Uterus (tissue), 3 donors: ENCODE measurements at regions not wholly inside any gene's neighbourhood (a gene's known extent, or its start where the extent isn't known, plus 50 kb on each side); places are given as distances from the start of the nearest gene placed in this dataset.

Experiments
- DNase-seq, 2 donors: peaks; one replicate each; pipeline ENCODE4 v3.0.0-alpha.2; 2019 to 2020
- H3K27ac ChIP-seq, 2 donors: fragments of 200-600 bp; sonication (generic); 1 replicate in 1 of 2; 2 replicates in 1 of 2; pipeline ENCODE4 v1.5.1; 2016 to 2018
- H3K27me3 ChIP-seq, 2 donors: fragments of 200-600 bp; sonication (generic); one replicate each; pipeline ENCODE4 v1.5.1; 2018 to 2019; ENCODE audit warnings: control low read depth in 1 of 2
- H3K36me3 ChIP-seq, 2 donors: fragments of 200-600 bp; sonication (generic); one replicate each; pipeline ENCODE4 v1.5.1; 2019; ENCODE audit warnings: control low read depth in 1 of 2
- H3K4me1 ChIP-seq, 2 donors: fragments of 200-600 bp; sonication (generic); one replicate each; pipeline ENCODE4 v1.5.1; 2018 to 2019; ENCODE audit warnings: control low read depth in 1 of 2
- H3K4me3 ChIP-seq, 2 donors: fragments of 200-600 bp; sonication (generic); 1 replicate in 1 of 2; 2 replicates in 1 of 2; pipeline ENCODE4 v1.5.1; 2018 to 2019; ENCODE audit warnings: mild to moderate bottlenecking in 1 of 2
- H3K9me3 ChIP-seq, 2 donors: fragments of 200-600 bp; sonication (generic); one replicate each; pipeline ENCODE4 v1.5.1; 2019; ENCODE audit warnings: control low read depth in 1 of 2
- POLR2A ChIP-seq, 2 donors: fragments of 450-650 bp; IDR thresholded peaks; one replicate each; pipeline ENCODE4 v1.6.1; 2016; ENCODE audit warnings: antibody characterized with exemption in 2 of 2, mild to moderate bottlenecking in 1 of 2, moderate library complexity in 1 of 2
- intact Hi-C: fragments of 100-400 bp; cut with DNase I; formaldehyde crosslinking; loops from one replicate; pipeline ENCODE4 v1.15.1; 2023; ENCODE audit warnings: low total_unique reads
- TF ChIP-seq, protein P1 (sequence below), 4 experiments: fragments of 200-600 bp in 2 of 4; fragments of 450-650 bp in 2 of 4; sonication (generic) in 2 of 4; IDR thresholded peaks; one replicate each; pipeline ENCODE4 v1.5.1; 2016 to 2019; ENCODE audit warnings: antibody characterized with exemption in 4 of 4, mild to moderate bottlenecking in 2 of 4, moderate library complexity in 1 of 4
- donor health status: DM: yes; HTN: yes; CAD: no.

DNA sequence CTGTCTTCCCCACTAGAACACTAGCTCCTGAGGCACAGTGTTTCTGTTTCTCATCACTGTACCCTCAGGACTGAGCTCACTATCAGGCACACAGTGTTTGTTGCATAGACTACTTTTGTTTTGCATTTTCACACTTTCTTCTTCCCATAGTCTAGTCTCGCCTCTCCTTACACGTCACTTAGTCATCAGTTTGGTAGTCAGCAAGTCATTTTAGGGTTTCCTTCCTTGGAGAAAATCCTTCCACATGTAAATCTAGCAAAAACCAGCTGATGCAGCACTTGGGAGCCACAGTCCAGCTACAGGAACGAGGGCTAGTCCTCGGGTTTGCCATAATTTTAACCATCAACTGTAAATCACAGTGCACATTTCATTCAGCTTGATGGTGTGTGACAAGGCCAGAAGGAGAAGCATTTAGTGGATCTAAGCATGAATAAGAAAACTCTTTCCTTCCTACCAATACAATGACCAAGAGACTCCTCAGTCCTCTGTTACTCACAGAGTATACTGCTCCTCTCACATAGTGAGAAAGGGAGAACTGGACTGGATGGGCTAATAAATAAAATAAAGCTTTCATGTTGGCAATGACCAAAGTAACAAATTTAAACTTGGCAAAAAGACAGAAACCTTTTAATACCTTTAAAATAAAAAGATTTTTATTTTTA lies 221.0 kb downstream of the KLF12 start:
- Histone ChIP-seq H3K27me3 (no peaks in the 10 kb centered on the region), H3K4me3 (no peak overlapping the region), H3K4me1 (peaks cover 0 to 7% of the 10 kb centered on the region in 2 donors), H3K9me3 (no peaks in the 10 kb centered on the region), H3K27ac (no peak overlapping the region), H3K36me3 (no peaks in the 10 kb centered on the region)
- intact Hi-C loops: no loop called here
- no peak for DNase-seq
- TF ChIP-seq, protein P1, sequence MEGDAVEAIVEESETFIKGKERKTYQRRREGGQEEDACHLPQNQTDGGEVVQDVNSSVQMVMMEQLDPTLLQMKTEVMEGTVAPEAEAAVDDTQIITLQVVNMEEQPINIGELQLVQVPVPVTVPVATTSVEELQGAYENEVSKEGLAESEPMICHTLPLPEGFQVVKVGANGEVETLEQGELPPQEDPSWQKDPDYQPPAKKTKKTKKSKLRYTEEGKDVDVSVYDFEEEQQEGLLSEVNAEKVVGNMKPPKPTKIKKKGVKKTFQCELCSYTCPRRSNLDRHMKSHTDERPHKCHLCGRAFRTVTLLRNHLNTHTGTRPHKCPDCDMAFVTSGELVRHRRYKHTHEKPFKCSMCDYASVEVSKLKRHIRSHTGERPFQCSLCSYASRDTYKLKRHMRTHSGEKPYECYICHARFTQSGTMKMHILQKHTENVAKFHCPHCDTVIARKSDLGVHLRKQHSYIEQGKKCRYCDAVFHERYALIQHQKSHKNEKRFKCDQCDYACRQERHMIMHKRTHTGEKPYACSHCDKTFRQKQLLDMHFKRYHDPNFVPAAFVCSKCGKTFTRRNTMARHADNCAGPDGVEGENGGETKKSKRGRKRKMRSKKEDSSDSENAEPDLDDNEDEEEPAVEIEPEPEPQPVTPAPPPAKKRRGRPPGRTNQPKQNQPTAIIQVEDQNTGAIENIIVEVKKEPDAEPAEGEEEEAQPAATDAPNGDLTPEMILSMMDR (IDR thresholded peaks at IDR 0.05): no peak
- no peak for TF ChIP-seq POLR2A (IDR thresholded peaks at IDR 0.05)

DNA sequence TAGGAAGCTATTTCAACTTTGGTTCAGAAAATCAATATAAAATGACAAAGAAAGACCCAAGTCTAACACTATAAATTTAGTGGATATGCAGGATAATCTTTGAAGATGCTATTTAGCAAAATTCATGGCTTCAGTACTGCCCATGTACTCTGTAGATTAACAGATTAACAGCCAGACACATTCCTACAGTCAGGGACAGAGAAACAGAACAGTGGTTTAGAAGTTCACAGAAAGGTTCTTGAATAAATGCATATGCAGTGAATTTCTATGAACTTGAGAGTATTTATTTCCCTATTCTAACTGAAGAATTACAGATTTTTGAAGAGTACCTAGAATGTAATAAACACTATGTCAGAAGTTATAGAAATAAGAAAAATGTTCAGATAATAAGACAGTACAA lies 222.8 kb downstream of the KLF12 start:
- Histone ChIP-seq H3K27ac (no peak overlapping the region), H3K4me1 (peaks cover 0 to 7% of the 10 kb centered on the region in 2 donors), H3K27me3 (no peaks in the 10 kb centered on the region), H3K4me3 (no peak overlapping the region), H3K9me3 (no peaks in the 10 kb centered on the region), H3K36me3 (no peaks in the 10 kb centered on the region)
- DNase-seq: no peak
- intact Hi-C loops: no loop called here
- TF ChIP-seq POLR2A (IDR thresholded peaks at IDR 0.05): no peak
- TF ChIP-seq, protein P1 (IDR thresholded peaks at IDR 0.05): no peak

DNA sequence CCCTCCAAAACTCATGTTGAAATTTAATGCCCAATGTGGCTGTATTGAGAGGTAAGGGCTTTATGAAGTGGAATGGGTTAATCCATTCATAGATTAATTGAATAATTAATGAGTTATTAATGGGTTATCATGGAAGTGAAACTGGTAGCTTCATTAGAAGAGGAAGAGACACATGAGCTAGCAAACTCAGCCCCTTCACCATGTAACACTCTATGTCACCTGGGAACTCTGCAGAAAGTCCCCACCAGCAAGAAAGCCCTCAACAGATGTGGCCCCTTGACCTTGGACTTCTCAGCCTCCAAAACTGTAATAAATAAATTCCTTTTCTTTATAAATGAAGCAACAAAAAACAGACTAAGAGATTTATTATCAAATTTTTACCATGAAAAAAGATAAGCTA lies 223.5 kb downstream of the KLF12 start:
- no peaks in the 10 kb centered on the region for H3K9me3 ChIP-seq
- TF ChIP-seq POLR2A (IDR thresholded peaks at IDR 0.05): no peak
- TF ChIP-seq, protein P1 (IDR thresholded peaks at IDR 0.05): no peak

DNA sequence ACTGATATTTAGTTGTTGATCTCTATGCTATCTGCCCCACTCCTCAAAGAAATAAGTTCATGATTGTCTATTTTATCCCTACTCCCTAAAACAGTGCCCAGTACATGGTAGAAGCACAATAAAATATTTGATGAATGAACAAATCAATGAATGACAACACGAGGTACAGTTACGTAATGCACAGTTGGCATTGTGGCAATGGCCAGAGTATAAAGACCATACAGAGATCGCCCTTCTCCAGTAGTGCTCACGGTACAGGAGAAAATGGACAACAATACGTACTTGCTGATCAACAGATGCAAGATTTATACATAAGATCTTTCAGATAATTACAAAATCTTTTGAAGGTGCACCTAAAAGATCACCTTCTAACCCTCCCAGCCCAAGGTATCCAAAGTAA lies 225.4 kb downstream of the KLF12 start:
- Histone ChIP-seq H3K27me3 (no peaks in the 10 kb centered on the region), H3K4me3 (no peak overlapping the region), H3K36me3 (no peaks in the 10 kb centered on the region), H3K27ac (no peak overlapping the region), H3K4me1 (peaks cover 0 to 3% of the 10 kb centered on the region in 2 donors), H3K9me3 (no peaks in the 10 kb centered on the region)
- no peak for DNase-seq
- TF ChIP-seq POLR2A (IDR thresholded peaks at IDR 0.05): no peak
- TF ChIP-seq, protein P1 (IDR thresholded peaks at IDR 0.05): no peak
- intact Hi-C loops: loop anchor here (10.0 kb wide), 1 partner anchor 64 kb away; no protein-coding TSS in a partner anchor

More for the DNA sequence above, 223.5 kb downstream of the KLF12 start:
- no peaks in the 10 kb centered on the region for H3K36me3 ChIP-seq
- no peak for DNase-seq
- intact Hi-C loops: no loop called here
- H3K4me3 ChIP-seq: no peak overlapping the region
- H3K27ac ChIP-seq: no peak overlapping the region
- H3K27me3 ChIP-seq: no peaks in the 10 kb centered on the region
- H3K4me1 ChIP-seq: peaks cover 0 to 7% of the 10 kb centered on the region in 2 donors

DNA sequence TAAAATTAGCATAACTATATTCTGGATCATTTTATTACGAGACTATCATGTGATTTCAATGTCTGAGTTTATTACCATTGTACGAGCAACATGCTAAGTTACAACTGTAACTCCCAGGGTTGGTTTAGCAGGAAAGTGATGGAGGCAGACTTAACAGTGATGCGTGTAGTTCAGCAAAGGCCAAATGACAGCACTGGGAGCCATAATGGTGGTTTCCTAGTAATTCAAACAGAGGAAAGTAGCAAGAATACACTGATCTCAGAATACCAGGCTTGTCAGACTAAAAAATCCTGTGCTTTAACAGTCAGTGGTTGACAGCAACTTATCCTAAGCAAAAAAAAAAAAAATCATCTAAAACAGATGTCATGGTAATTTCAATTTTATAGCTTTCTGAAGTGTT lies 229.6 kb downstream of the KLF12 start:
- Histone ChIP-seq H3K27me3 (no peaks in the 10 kb centered on the region), H3K36me3 (no peaks in the 10 kb centered on the region), H3K4me3 (no peak overlapping the region), H3K27ac (no peak overlapping the region), H3K9me3 (no peaks in the 10 kb centered on the region), H3K4me1 (no peaks in the 10 kb centered on the region)
- intact Hi-C loops: loop anchor here (10.0 kb wide), 1 partner anchor 60 kb away; no protein-coding TSS in a partner anchor
- TF ChIP-seq POLR2A (IDR thresholded peaks at IDR 0.05): no peak
- TF ChIP-seq, protein P1 (IDR thresholded peaks at IDR 0.05): no peak
- no peak for DNase-seq
